Naive thymus-derived CD4-positive, alpha-beta T cell (primary cell): ENCODE measurements at regions not wholly inside any gene's neighbourhood (a gene's known extent, or its start where the extent isn't known, plus 50 kb on each side); places are given as distances from the start of the nearest gene placed in this dataset.

Experiments
- ATAC-seq: fragments of 150-1000 bp; cut with Tn5 transposase; 2 replicates; pipeline ENCODE4 v1.10.0; 2021; ENCODE audit warnings: mild to moderate bottlenecking, moderate library complexity
- CTCF ChIA-PET: fragments of 350-600 bp; sonication (Branson Sonifier 250); formaldehyde crosslinking; loops from one replicate; lab custom pipeline; 2021; ENCODE audit warnings: antibody characterized with exemption; lab: Charles Lee
- POLR2A ChIA-PET: fragments of 350-600 bp; sonication (Branson Sonifier 250); formaldehyde crosslinking; loops from one replicate; lab custom pipeline; 2021; ENCODE audit warnings: antibody characterized with exemption, inconsistent platforms; lab: Charles Lee
- DNase-seq, 9 donors: peaks; one replicate each; pipeline versions ENCODE4 v3.0.0 to v3.0.0-alpha.2; 2020 to 2022; ENCODE audit warnings: mixed read lengths in 1 of 9
- H3K27ac ChIP-seq: one replicate; pipeline ENCODE4 v1.7.0; 2013; ENCODE audit warnings: mild to moderate bottlenecking, low read depth, low read length, moderate library complexity
- H3K27me3 ChIP-seq, 2 donors: one replicate each; pipeline ENCODE4 v1.7.0; 2013; ENCODE audit warnings: low read length in 2 of 2, mild to moderate bottlenecking in 2 of 2, moderate library complexity in 2 of 2; ENCODE audit not compliant: control insufficient read depth in 2 of 2, insufficient read depth in 2 of 2
- H3K36me3 ChIP-seq, 3 experiments: 1 replicate in 2 of 3; 2 replicates in 1 of 3; pipeline ENCODE4 v1.7.0; 2013; ENCODE audit warnings: low read length in 3 of 3, mild to moderate bottlenecking in 3 of 3, moderate library complexity in 1 of 3; ENCODE audit not compliant: insufficient read depth in 3 of 3, control insufficient read depth in 2 of 3
- H3K4me1 ChIP-seq, 2 donors: one replicate each; pipeline ENCODE4 v1.7.0; 2013; ENCODE audit warnings: low read length in 2 of 2, mild to moderate bottlenecking in 2 of 2, moderate library complexity in 1 of 2; ENCODE audit not compliant: control insufficient read depth in 2 of 2, insufficient read depth in 2 of 2
- H3K4me3 ChIP-seq: 2 replicates; pipeline ENCODE4 v1.7.0; 2013; ENCODE audit warnings: mild to moderate bottlenecking, low read length
- H3K9me3 ChIP-seq, 3 experiments: 1 replicate in 2 of 3; 2 replicates in 1 of 3; pipeline ENCODE4 v1.7.0; 2013; ENCODE audit warnings: low read length in 3 of 3; ENCODE audit not compliant: control insufficient read depth in 2 of 3
- H3K27ac Mint-ChIP-seq, 9 donors: one replicate each; pipeline ENCODE4 v1.8.0; 2020 to 2022; ENCODE audit warnings: mixed read lengths in 9 of 9, mild to moderate bottlenecking in 8 of 9, moderate library complexity in 5 of 9, inconsistent platforms in 2 of 9
- H3K27me3 Mint-ChIP-seq, 5 donors: one replicate each; pipeline ENCODE4 v1.8.0; 2021 to 2022; ENCODE audit warnings: mixed read lengths in 5 of 5, mild to moderate bottlenecking in 1 of 5
- H3K36me3 Mint-ChIP-seq, 5 donors: one replicate each; pipeline ENCODE4 v1.8.0; 2020 to 2022; ENCODE audit warnings: mixed read lengths in 5 of 5, mild to moderate bottlenecking in 3 of 5, inconsistent platforms in 1 of 5
- H3K4me1 Mint-ChIP-seq, 7 donors: one replicate each; pipeline ENCODE4 v1.8.0; 2020 to 2022; ENCODE audit warnings: mixed read lengths in 7 of 7, mild to moderate bottlenecking in 3 of 7, inconsistent platforms in 1 of 7
- H3K4me3 Mint-ChIP-seq, 10 donors: one replicate each; pipeline ENCODE4 v1.8.0; 2020 to 2022; ENCODE audit warnings: mild to moderate bottlenecking in 10 of 10, mixed read lengths in 10 of 10, moderate library complexity in 6 of 10, inconsistent platforms in 2 of 10
- H3K9me3 Mint-ChIP-seq, 11 donors: one replicate each; pipeline ENCODE4 v1.8.0; 2020 to 2022; ENCODE audit warnings: mixed read lengths in 11 of 11, mild to moderate bottlenecking in 4 of 11, inconsistent platforms in 1 of 11, moderate library complexity in 1 of 11
- intact Hi-C, 2 donors: fragments of 100-400 bp; cut with micrococcal nuclease; formaldehyde crosslinking; loops; one replicate each; pipeline ENCODE4 v1.15.1; 2023

DNA sequence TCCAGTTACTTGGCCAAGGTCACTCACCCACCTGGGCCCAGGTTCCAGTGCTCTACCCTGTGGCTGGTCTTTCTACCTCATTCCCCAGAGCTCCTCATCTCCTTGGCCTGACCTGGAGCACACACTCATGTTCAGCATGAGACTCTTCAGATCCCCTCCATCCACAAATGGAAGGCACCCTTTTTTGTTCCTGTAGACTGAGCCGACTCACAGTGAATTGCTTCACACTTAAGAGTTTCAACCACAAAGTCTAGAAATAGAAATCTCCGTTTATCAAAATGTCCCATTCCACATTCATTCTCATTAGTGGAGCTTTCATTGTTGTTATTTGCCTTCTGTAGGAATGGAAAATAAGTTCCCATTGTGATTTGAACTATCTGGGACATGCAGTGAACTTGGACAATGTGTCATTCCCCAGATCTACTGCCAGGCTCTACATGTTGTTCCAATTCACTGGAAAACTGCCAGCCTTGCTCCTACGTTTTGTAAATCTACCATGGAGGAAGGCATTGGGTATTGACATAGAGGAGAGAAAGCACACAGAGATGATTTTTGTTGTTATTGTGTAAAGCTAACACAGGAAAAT, 125.3 kb upstream of the CELF2 start:
- POLR2A ChIA-PET, result no interaction called here
- H3K4me1 Mint-ChIP-seq, result no peaks in the 10 kb centered on the region

DNA sequence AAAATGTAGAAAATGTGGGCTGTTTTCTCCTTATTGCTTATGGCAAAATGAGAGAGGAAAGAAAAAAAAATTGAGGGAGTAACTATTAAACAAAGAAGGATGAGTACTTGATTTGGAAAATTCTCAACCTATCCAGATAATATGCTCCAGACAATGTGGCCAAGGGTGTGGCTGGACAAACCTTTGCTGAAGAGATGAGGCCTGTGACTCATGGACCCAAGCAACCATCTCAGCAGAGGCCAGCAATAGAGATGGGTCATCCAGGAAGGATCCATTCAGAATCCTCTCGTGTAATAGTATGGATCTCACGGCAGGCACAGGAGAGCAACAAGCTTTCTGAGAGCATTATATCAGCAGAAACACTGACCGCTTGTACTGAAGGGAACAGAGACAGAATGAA, 120.3 kb upstream of the CELF2 start:
- intact Hi-C loops, result no loop called here
- no peak overlapping the region for H3K27ac ChIP-seq
- POLR2A ChIA-PET, result no interaction called here

More for the DNA sequence above, 125.3 kb upstream of the CELF2 start:
- H3K27ac ChIP-seq, result no peak overlapping the region
- H3K27me3 ChIP-seq, result no peaks in the 10 kb centered on the region
- H3K4me3 ChIP-seq, result no peak overlapping the region
- H3K4me1 ChIP-seq, result no peaks in the 10 kb centered on the region
- H3K36me3 ChIP-seq, result no peaks in the 10 kb centered on the region
- Mint-ChIP-seq H3K4me3 (no peak overlapping the region), H3K36me3 (no peaks in the 10 kb centered on the region), H3K27me3 (peaks cover 0 to 20% (median 5%) of the 10 kb centered on the region in 5 donors), H3K9me3 (peaks cover 0 to 14% (median 3%) of the 10 kb centered on the region in 11 donors), H3K27ac (no peak overlapping the region)
- ATAC-seq (no peak), DNase-seq (no peak)
- CTCF ChIA-PET, result no interaction called here
- intact Hi-C loops, result no loop called here
- no peaks in the 10 kb centered on the region for H3K9me3 ChIP-seq

DNA sequence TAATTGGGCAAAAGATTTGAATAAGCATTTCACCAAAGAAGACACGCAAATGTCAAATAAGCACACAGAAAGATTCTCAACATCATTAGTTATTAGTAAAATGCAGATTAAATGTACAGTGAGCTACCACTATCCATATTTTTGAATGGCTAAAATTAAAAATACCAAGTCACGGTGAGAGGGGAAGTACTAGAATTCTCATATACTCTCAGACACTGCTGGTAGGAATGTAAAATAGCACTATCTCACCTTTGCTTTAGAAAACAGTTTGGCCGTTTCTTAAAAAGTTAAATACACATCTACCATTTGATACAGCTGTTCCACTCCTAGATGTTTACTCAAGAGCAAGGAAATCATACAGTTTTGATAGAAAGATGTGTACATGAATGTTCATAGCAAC, 115.8 kb upstream of the CELF2 start:
- Mint-ChIP-seq H3K4me3 (no peak overlapping the region), H3K27ac (no peak overlapping the region), H3K4me1 (no peaks in the 10 kb centered on the region), H3K9me3 (no peaks in the 10 kb centered on the region), H3K27me3 (peaks cover 0 to 15% (median 5%) of the 10 kb centered on the region in 5 donors), H3K36me3 (no peaks in the 10 kb centered on the region)
- no peak overlapping the region for H3K27ac ChIP-seq
- ChIA-PET POLR2A (no interaction called here), CTCF (no interaction called here)
- DNase-seq, result no peak
- no peaks in the 10 kb centered on the region for H3K4me1 ChIP-seq
- no peaks in the 10 kb centered on the region for H3K36me3 ChIP-seq
- H3K9me3 ChIP-seq, result no peaks in the 10 kb centered on the region
- no peak for ATAC-seq
- intact Hi-C loops, result no loop called here
- no peak overlapping the region for H3K4me3 ChIP-seq
- no peaks in the 10 kb centered on the region for H3K27me3 ChIP-seq

More for the DNA sequence above, 120.3 kb upstream of the CELF2 start:
- CTCF ChIA-PET, result no interaction called here
- Histone ChIP-seq H3K27me3 (no peaks in the 10 kb centered on the region), H3K36me3 (no peaks in the 10 kb centered on the region), H3K4me1 (no peaks in the 10 kb centered on the region), H3K9me3 (no peaks in the 10 kb centered on the region), H3K4me3 (no peak overlapping the region)
- ATAC-seq (no peak), DNase-seq (no peak)
- Mint-ChIP-seq H3K27ac (no peak overlapping the region), H3K27me3 (peaks cover 0 to 23% (median 6%) of the 10 kb centered on the region in 5 donors), H3K4me3 (no peak overlapping the region), H3K9me3 (peaks cover 0 to 14% (median 3%) of the 10 kb centered on the region in 11 donors), H3K4me1 (no peaks in the 10 kb centered on the region), H3K36me3 (no peaks in the 10 kb centered on the region)

DNA sequence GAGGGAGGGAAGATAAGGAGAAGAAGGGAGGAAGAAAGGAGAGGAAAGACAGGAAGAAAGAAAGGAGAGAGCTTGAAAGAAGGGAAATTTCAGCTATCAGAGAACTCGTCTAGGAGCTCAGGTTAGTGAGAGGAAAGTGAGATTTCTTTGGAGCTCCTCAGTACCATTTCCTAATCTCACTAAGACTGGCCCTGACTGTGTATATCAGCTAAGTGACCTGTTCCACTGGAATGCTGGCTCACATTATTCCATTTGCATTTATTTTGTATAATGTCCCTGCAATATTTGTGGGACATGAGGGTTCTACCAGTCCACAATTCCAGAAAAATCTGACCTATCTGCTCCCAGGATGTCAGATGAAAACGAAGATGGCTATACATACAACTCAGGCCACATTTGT, 114.7 kb upstream of the CELF2 start:
- Mint-ChIP-seq H3K4me1 (no peaks in the 10 kb centered on the region), H3K4me3 (no peak overlapping the region), H3K36me3 (no peaks in the 10 kb centered on the region), H3K27ac (no peak overlapping the region), H3K27me3 (peaks cover 0 to 11% (median 6%) of the 10 kb centered on the region in 5 donors), H3K9me3 (no peaks in the 10 kb centered on the region)
- no peaks in the 10 kb centered on the region for H3K27me3 ChIP-seq
- no peak overlapping the region for H3K27ac ChIP-seq
- ATAC-seq (no peak), DNase-seq (no peak)
- no peak overlapping the region for H3K4me3 ChIP-seq
- intact Hi-C loops, result no loop called here
- ChIA-PET POLR2A (no interaction called here), CTCF (no interaction called here)
- no peaks in the 10 kb centered on the region for H3K4me1 ChIP-seq
- no peaks in the 10 kb centered on the region for H3K9me3 ChIP-seq
- H3K36me3 ChIP-seq, result no peaks in the 10 kb centered on the region

DNA sequence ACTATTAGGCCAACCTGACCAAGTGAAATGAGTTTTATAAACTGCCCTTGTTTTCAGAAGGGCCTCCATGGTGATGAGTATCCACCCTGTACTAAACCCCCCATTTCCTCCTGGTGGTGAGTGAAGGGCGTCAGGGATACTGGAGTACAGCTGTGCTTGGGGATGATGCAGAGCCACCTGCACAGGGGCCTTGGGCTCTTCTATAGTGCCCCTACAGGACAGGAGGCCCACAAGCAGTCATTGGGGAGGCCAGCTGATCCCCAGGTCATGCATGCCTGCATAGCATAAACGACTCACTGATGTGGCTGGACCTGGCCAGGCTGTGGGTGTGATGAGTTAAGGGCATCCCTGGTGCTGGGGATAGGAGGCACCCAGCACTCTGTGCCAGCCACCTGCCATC, 114.1 kb upstream of the CELF2 start:
- intact Hi-C loops, result no loop called here
- Mint-ChIP-seq H3K27me3 (peaks cover 0 to 12% (median 9%) of the 10 kb centered on the region in 5 donors), H3K36me3 (no peaks in the 10 kb centered on the region), H3K9me3 (no peaks in the 10 kb centered on the region), H3K4me3 (no peak overlapping the region), H3K27ac (no peak overlapping the region), H3K4me1 (no peaks in the 10 kb centered on the region)
- H3K27me3 ChIP-seq, result no peaks in the 10 kb centered on the region
- H3K4me1 ChIP-seq, result no peaks in the 10 kb centered on the region
- ChIA-PET CTCF (no interaction called here), POLR2A (no interaction called here)
- H3K4me3 ChIP-seq, result no peak overlapping the region
- H3K9me3 ChIP-seq, result no peaks in the 10 kb centered on the region
- no peak overlapping the region for H3K27ac ChIP-seq
- H3K36me3 ChIP-seq, result no peaks in the 10 kb centered on the region
- no peak for ATAC-seq
- DNase-seq, result no peak

DNA sequence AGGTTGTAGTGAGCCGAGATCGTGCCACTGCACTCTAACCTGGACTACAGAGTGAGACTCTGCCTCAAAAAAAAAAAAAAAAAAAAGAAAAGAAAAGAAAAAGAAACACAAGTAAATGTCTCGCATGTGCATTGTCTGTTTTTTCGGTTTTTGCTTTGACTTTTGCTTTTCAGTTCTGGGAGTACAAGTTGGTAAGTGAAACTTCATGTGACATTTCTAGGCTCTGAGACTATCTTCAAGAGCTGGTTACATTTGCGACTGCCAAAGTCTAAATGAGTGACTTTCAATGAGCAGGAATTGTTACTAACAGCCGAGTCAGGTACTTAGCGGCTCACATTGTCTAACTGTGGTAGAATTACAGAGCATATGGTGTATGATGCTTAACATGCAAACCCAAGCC, 107.0 kb upstream of the CELF2 start:
- Mint-ChIP-seq H3K27me3 (peaks cover 4 to 30% (median 17%) of the 10 kb centered on the region in 5 donors), H3K36me3 (no peaks in the 10 kb centered on the region), H3K9me3 (no peaks in the 10 kb centered on the region), H3K4me3 (no peak overlapping the region), H3K4me1 (peaks cover 0 to 5% (median 0%) of the 10 kb centered on the region in 7 donors), H3K27ac (no peak overlapping the region)
- ATAC-seq (no peak), DNase-seq (no peak)
- H3K4me3 ChIP-seq, result no peak overlapping the region
- H3K4me1 ChIP-seq, result no peaks in the 10 kb centered on the region
- ChIA-PET CTCF (no interaction called here), POLR2A (no interaction called here)
- no peak overlapping the region for H3K27ac ChIP-seq
- no peaks in the 10 kb centered on the region for H3K27me3 ChIP-seq
- H3K36me3 ChIP-seq, result no peaks in the 10 kb centered on the region
- no peaks in the 10 kb centered on the region for H3K9me3 ChIP-seq
- intact Hi-C loops, result no loop called here

GRCh38 chr10:10911035-10911434, 106.6 kb upstream of the CELF2 start:
- H3K36me3 Mint-ChIP-seq, result no peaks in the 10 kb centered on the region
- POLR2A ChIA-PET, result no interaction called here
- Histone ChIP-seq H3K36me3 (no peaks in the 10 kb centered on the region), H3K4me3 (no peak overlapping the region), H3K27me3 (no peaks in the 10 kb centered on the region), H3K4me1 (no peaks in the 10 kb centered on the region), H3K27ac (no peak overlapping the region), H3K9me3 (no peaks in the 10 kb centered on the region)
- intact Hi-C loops, result no loop called here
- DNase-seq (no peak), ATAC-seq (no peak)
- peaks cover 0 to 5% (median 0%) of the 10 kb centered on the region in 7 donors for H3K4me1 Mint-ChIP-seq
- H3K27ac Mint-ChIP-seq, result no peak overlapping the region
- peaks cover 4 to 30% (median 19%) of the 10 kb centered on the region in 5 donors for H3K27me3 Mint-ChIP-seq
- CTCF ChIA-PET, result no interaction called here
- H3K9me3 Mint-ChIP-seq, result no peaks in the 10 kb centered on the region
- no peak overlapping the region for H3K4me3 Mint-ChIP-seq
